GM12878 (cell line): ENCODE measurements at regions not wholly inside any gene's neighbourhood (a gene's known extent, or its start where the extent isn't known, plus 50 kb on each side); places are given as distances from the start of the nearest gene placed in this dataset.

Experiments
- CHD1 ChIP-seq: IDR thresholded peaks from 2 replicates; pipeline ENCODE4 v1.6.1; 2012; ENCODE audit warnings: low read depth, low read length, improper control_type of control experiment
- DPF2 ChIP-seq: fragments of 450-650 bp; IDR thresholded peaks from 2 replicates; pipeline ENCODE4 v1.6.1; 2017; ENCODE audit warnings: mild to moderate bottlenecking
- TBL1XR1 ChIP-seq: IDR thresholded peaks from 2 replicates; pipeline ENCODE4 v1.6.1; 2012; ENCODE audit warnings: low read depth, low read length, improper control_type of control experiment
- ZNF592 ChIP-seq: fragments of 450-650 bp; IDR thresholded peaks from 2 replicates; pipeline ENCODE4 v1.6.1; 2017; ENCODE audit warnings: mild to moderate bottlenecking, moderate library complexity
- TF ChIP-seq, protein P1 (sequence below), 3 experiments: IDR thresholded peaks in 2 of 3; conservative IDR thresholded peaks in 1 of 3; 2 replicates each; pipeline ENCODE4 v1.5.1; 2011; ENCODE audit warnings: low read depth in 3 of 3, low read length in 3 of 3, mild to moderate bottlenecking in 3 of 3, control low read depth in 2 of 3, moderate library complexity in 2 of 3, inconsistent platforms in 1 of 3, mixed read lengths in 1 of 3; ENCODE audit not compliant: control insufficient read depth in 2 of 3, insufficient read depth in 1 of 3; ENCODE audit errors: extremely low read depth in 1 of 3
- TF ChIP-seq, protein P2 (sequence below): fragments of 450-650 bp; IDR thresholded peaks from 2 replicates; pipeline ENCODE4 v1.6.1; 2017; ENCODE audit warnings: borderline replicate concordance

- TF ChIP-seq ZNF592 = no peak
- no peak for TF ChIP-seq CHD1
- no peak for TF ChIP-seq DPF2
- TF ChIP-seq, protein P1, sequence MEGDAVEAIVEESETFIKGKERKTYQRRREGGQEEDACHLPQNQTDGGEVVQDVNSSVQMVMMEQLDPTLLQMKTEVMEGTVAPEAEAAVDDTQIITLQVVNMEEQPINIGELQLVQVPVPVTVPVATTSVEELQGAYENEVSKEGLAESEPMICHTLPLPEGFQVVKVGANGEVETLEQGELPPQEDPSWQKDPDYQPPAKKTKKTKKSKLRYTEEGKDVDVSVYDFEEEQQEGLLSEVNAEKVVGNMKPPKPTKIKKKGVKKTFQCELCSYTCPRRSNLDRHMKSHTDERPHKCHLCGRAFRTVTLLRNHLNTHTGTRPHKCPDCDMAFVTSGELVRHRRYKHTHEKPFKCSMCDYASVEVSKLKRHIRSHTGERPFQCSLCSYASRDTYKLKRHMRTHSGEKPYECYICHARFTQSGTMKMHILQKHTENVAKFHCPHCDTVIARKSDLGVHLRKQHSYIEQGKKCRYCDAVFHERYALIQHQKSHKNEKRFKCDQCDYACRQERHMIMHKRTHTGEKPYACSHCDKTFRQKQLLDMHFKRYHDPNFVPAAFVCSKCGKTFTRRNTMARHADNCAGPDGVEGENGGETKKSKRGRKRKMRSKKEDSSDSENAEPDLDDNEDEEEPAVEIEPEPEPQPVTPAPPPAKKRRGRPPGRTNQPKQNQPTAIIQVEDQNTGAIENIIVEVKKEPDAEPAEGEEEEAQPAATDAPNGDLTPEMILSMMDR (IDR thresholded peaks at IDR 0.05 in 2 of 3, conservative IDR thresholded peaks at IDR 0.05 in 1 of 3; ENCODE audit: control insufficient read depth in 2 of 3, extremely low read depth in 1 of 3, insufficient read depth in 1 of 3, low read depth in 3 of 3, low read length in 3 of 3) = no peak
- TF ChIP-seq TBL1XR1 = no peak
- TF ChIP-seq, protein P2, sequence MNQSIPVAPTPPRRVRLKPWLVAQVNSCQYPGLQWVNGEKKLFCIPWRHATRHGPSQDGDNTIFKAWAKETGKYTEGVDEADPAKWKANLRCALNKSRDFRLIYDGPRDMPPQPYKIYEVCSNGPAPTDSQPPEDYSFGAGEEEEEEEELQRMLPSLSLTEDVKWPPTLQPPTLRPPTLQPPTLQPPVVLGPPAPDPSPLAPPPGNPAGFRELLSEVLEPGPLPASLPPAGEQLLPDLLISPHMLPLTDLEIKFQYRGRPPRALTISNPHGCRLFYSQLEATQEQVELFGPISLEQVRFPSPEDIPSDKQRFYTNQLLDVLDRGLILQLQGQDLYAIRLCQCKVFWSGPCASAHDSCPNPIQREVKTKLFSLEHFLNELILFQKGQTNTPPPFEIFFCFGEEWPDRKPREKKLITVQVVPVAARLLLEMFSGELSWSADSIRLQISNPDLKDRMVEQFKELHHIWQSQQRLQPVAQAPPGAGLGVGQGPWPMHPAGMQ = no peak
Measured at GRCh38 chr17:14775731-14776492, 475.0 kb downstream of the HS3ST3B1 start (continued).
